ENCODE measurements at regions not wholly inside any gene's neighbourhood (a gene's known extent, or its start where the extent isn't known, plus 50 kb on each side); places are given as distances from the start of the nearest gene placed in this dataset.

DNA sequence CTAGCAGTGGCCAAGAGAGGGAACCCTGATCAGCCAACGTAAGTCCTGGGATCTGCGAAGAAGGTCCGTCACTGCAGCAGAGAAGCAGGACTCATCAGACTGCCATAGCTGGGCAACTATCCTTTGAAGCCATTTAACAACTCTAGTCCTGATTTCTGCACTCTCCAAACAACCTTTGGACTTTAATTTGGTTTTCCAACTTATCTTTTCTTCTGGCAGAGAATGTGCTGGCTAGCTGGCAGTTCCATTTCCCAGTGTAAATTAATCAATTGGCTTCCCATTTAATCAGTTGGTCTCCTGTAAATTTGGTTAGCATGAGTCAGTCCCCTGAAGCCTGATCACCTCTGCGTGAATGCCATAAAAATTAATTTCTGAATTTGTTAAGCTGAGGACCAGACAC, 153.7 kb upstream of the GPR101 start:
- H3K9me3 ChIP-seq (ENCODE audit: control insufficient read depth, low read length) = peaks cover 8% of the 10 kb centered on the region
- H3K36me3 ChIP-seq (ENCODE audit: control insufficient read depth in 1 of 2, insufficient read depth in 2 of 2, low read depth in 1 of 2, low read length in 2 of 2) = no peaks in the 10 kb centered on the region
- H3K4ac ChIP-seq (ENCODE audit: low read depth in 1 of 2, low read length in 2 of 2) = no peak overlapping the region
- H2AK5ac ChIP-seq (ENCODE audit: low read length, severe bottlenecking) = no peak overlapping the region
- H4K91ac ChIP-seq (ENCODE audit: low read length) = no peak overlapping the region
- no peak for DNase-seq
- H2BK5ac ChIP-seq (ENCODE audit: low read depth, low read length, poor library complexity, severe bottlenecking) = no peak overlapping the region
- no peak overlapping the region for H3K9ac ChIP-seq (ENCODE audit: low read length)
- H3K4me1 ChIP-seq (ENCODE audit: control insufficient read depth, insufficient read depth, low read depth, low read length) = no peaks in the 10 kb centered on the region
- no peak overlapping the region for H3K27ac ChIP-seq (ENCODE audit: low read length, poor library complexity, severe bottlenecking)
- no peak overlapping the region for H3K23ac ChIP-seq (ENCODE audit: low read length in 2 of 2)
- no peak overlapping the region for H2BK120ac ChIP-seq (ENCODE audit: low read depth, low read length)
- H2BK12ac ChIP-seq (ENCODE audit: low read length in 2 of 2) = no peak overlapping the region
- no peaks in the 10 kb centered on the region for H3K79me1 ChIP-seq (replicated peaks; ENCODE audit: low read length, poor library complexity, severe bottlenecking)
- no peak overlapping the region for H3K4me2 ChIP-seq (ENCODE audit: low read length, poor library complexity, severe bottlenecking)
- WGBS = 63% methylated on average over 4 of the region's 4 CpGs
- H3K27me3 ChIP-seq (ENCODE audit: control insufficient read depth in 1 of 2, insufficient read depth in 1 of 2, low read length in 2 of 2) = peaks cover 0 to 9% of the 10 kb centered on the region in 2 experiments
- H4K8ac ChIP-seq (ENCODE audit: low read length) = no peak overlapping the region
- H3K18ac ChIP-seq (ENCODE audit: low read depth in 1 of 2, low read length in 2 of 2) = no peak overlapping the region
- H2BK15ac ChIP-seq (ENCODE audit: low read depth, poor library complexity, severe bottlenecking) = no peak overlapping the region
- H3K14ac ChIP-seq (ENCODE audit: low read length in 2 of 2) = no peak overlapping the region
- H3K4me3 ChIP-seq (ENCODE audit: insufficient read depth in 1 of 2, low read depth in 1 of 2, low read length in 2 of 2) = no peak overlapping the region
- H2AFZ ChIP-seq (ENCODE audit: low read depth, low read length) = no peak overlapping the region

DNA sequence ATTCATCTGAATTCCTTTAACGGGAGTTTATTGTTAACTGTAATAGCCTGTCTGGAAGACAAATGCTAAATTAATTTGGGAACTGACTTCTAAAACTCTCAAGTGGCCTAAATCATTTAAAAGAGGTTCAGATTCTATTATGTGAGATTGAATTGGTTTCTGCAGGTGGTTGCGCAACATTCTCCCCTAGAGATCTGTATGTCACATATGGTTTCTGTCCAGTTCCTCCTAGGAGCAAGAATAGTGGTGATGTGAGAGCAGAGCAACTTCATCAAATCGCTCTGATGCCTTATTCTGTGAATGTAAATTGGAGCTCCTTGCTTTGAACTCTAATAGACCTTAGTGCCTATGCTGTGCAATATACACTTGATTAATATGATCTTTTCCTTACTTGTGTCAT, 144.6 kb upstream of the GPR101 start:
- H3K4ac ChIP-seq (ENCODE audit: low read depth in 1 of 2, low read length in 2 of 2) = no peak overlapping the region
- H3K27me3 ChIP-seq (ENCODE audit: control insufficient read depth in 1 of 2, insufficient read depth in 1 of 2, low read length in 2 of 2) = peaks cover 0 to 6% of the 10 kb centered on the region in 2 experiments
- H2BK15ac ChIP-seq (ENCODE audit: low read depth, poor library complexity, severe bottlenecking) = no peak overlapping the region
- no peak overlapping the region for H2BK12ac ChIP-seq (ENCODE audit: low read length in 2 of 2)
- H3K23ac ChIP-seq (ENCODE audit: low read length in 2 of 2) = no peak overlapping the region
- H3K4me1 ChIP-seq (ENCODE audit: control insufficient read depth, insufficient read depth, low read depth, low read length) = no peaks in the 10 kb centered on the region
- no peaks in the 10 kb centered on the region for H3K9me3 ChIP-seq (ENCODE audit: control insufficient read depth, low read length)
- no peak overlapping the region for H2BK120ac ChIP-seq (ENCODE audit: low read depth, low read length)
- no peak overlapping the region for H3K4me2 ChIP-seq (ENCODE audit: low read length, poor library complexity, severe bottlenecking)
- no peaks in the 10 kb centered on the region for H3K79me1 ChIP-seq (replicated peaks; ENCODE audit: low read length, poor library complexity, severe bottlenecking)
- no peaks in the 10 kb centered on the region for H3K36me3 ChIP-seq (ENCODE audit: control insufficient read depth in 1 of 2, insufficient read depth in 2 of 2, low read depth in 1 of 2, low read length in 2 of 2)
- DNase-seq = no peak
- no peak overlapping the region for H2AFZ ChIP-seq (ENCODE audit: low read depth, low read length)
- H3K18ac ChIP-seq (ENCODE audit: low read depth in 1 of 2, low read length in 2 of 2) = no peak overlapping the region
- no peak overlapping the region for H3K27ac ChIP-seq (ENCODE audit: low read length, poor library complexity, severe bottlenecking)
- no peak overlapping the region for H4K8ac ChIP-seq (ENCODE audit: low read length)
- no peak overlapping the region for H3K9ac ChIP-seq (ENCODE audit: low read length)
- H3K14ac ChIP-seq (ENCODE audit: low read length in 2 of 2) = no peak overlapping the region
- no peak overlapping the region for H2BK5ac ChIP-seq (ENCODE audit: low read depth, low read length, poor library complexity, severe bottlenecking)
- no peak overlapping the region for H2AK5ac ChIP-seq (ENCODE audit: low read length, severe bottlenecking)
- H3K4me3 ChIP-seq (ENCODE audit: insufficient read depth in 1 of 2, low read depth in 1 of 2, low read length in 2 of 2) = no peak overlapping the region
- 0% methylated on average over 1 of the region's 3 CpGs for WGBS
- H4K91ac ChIP-seq (ENCODE audit: low read length) = no peak overlapping the region

DNA sequence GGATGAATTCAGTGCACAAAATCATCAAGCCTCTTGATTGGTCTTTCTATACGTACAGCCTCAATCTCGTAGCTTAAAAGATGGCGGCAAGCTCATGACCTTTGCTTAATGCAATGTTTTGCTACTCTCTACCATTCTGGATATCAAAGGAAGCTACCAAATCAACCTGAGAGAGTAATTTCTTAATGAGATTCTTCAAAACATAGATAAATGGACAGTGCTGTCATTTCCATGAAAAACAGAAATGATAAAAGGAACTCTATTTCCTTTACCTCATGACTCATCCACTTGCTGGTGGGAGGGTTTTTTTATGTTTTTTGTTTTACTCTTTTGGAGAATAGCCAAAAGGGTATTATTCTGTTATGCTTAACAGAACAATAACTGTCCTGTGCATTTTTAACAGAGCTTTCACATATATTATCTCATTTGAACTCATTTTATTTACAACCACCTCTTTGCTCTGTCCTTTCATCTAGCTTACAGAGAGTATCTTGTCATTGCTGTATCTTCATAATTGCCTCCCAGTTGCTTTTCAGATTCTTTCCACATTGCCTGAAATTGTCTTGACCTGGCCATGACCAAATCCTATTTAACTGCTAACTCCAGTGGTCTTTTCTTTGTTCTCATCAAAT, 138.6 kb upstream of the GPR101 start:
- Histone ChIP-seq H3K4me1 (ENCODE audit: control insufficient read depth, insufficient read depth, low read depth, low read length) (no peaks in the 10 kb centered on the region), H3K79me1 (replicated peaks; ENCODE audit: low read length, poor library complexity, severe bottlenecking) (no peaks in the 10 kb centered on the region), H3K4ac (ENCODE audit: low read depth in 1 of 2, low read length in 2 of 2) (no peak overlapping the region), H3K23ac (ENCODE audit: low read length in 2 of 2) (no peak overlapping the region), H3K27me3 (ENCODE audit: control insufficient read depth in 1 of 2, insufficient read depth in 1 of 2, low read length in 2 of 2) (no peaks in the 10 kb centered on the region), H2AK5ac (ENCODE audit: low read length, severe bottlenecking) (no peak overlapping the region), H3K4me2 (ENCODE audit: low read length, poor library complexity, severe bottlenecking) (no peak overlapping the region), H3K36me3 (ENCODE audit: control insufficient read depth in 1 of 2, insufficient read depth in 2 of 2, low read depth in 1 of 2, low read length in 2 of 2) (no peaks in the 10 kb centered on the region), H3K14ac (ENCODE audit: low read length in 2 of 2) (no peak overlapping the region), H3K4me3 (ENCODE audit: insufficient read depth in 1 of 2, low read depth in 1 of 2, low read length in 2 of 2) (no peak overlapping the region), H3K9ac (ENCODE audit: low read length) (no peak overlapping the region), H2BK12ac (ENCODE audit: low read length in 2 of 2) (no peak overlapping the region), H3K27ac (ENCODE audit: low read length, poor library complexity, severe bottlenecking) (no peak overlapping the region), H2BK15ac (ENCODE audit: low read depth, poor library complexity, severe bottlenecking) (no peak overlapping the region), H3K9me3 (ENCODE audit: control insufficient read depth, low read length) (no peaks in the 10 kb centered on the region), H3K18ac (ENCODE audit: low read depth in 1 of 2, low read length in 2 of 2) (no peak overlapping the region), H2BK120ac (ENCODE audit: low read depth, low read length) (no peak overlapping the region), H2BK5ac (ENCODE audit: low read depth, low read length, poor library complexity, severe bottlenecking) (no peak overlapping the region), H4K8ac (ENCODE audit: low read length) (no peak overlapping the region), H2AFZ (ENCODE audit: low read depth, low read length) (no peak overlapping the region), H4K91ac (ENCODE audit: low read length) (no peak overlapping the region)
- DNase-seq = no peak
- WGBS = 93% methylated on average over 3 of the region's 3 CpGs

DNA sequence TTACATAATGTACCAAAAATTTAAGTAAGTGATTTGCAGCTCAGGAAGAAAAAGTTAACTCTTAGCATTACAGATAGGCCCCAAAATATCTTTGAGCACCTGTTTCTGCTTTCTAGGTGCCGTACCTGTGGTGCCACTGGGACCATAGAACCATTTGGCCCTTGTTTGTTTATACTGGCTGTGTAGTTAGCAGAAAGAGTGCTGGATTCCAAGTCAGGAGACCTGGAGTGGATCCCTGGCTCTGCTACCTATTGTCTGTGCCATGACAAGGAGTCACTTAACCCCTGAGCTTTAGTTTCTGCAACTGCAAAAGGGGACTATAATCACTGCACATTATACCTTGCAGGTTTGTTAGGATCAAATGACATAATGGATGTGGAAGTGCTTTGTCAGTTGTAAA, 137.8 kb upstream of the GPR101 start:
- Histone ChIP-seq H2BK5ac (ENCODE audit: low read depth, low read length, poor library complexity, severe bottlenecking) (no peak overlapping the region), H2BK15ac (ENCODE audit: low read depth, poor library complexity, severe bottlenecking) (no peak overlapping the region), H3K4me2 (ENCODE audit: low read length, poor library complexity, severe bottlenecking) (no peak overlapping the region), H3K23ac (ENCODE audit: low read length in 2 of 2) (no peak overlapping the region), H4K91ac (ENCODE audit: low read length) (no peak overlapping the region), H3K4me3 (ENCODE audit: insufficient read depth in 1 of 2, low read depth in 1 of 2, low read length in 2 of 2) (no peak overlapping the region), H2AK5ac (ENCODE audit: low read length, severe bottlenecking) (no peak overlapping the region), H3K14ac (ENCODE audit: low read length in 2 of 2) (no peak overlapping the region), H2AFZ (ENCODE audit: low read depth, low read length) (no peak overlapping the region), H4K8ac (ENCODE audit: low read length) (no peak overlapping the region), H3K4ac (ENCODE audit: low read depth in 1 of 2, low read length in 2 of 2) (no peak overlapping the region), H3K36me3 (ENCODE audit: control insufficient read depth in 1 of 2, insufficient read depth in 2 of 2, low read depth in 1 of 2, low read length in 2 of 2) (no peaks in the 10 kb centered on the region), H3K79me1 (replicated peaks; ENCODE audit: low read length, poor library complexity, severe bottlenecking) (no peaks in the 10 kb centered on the region), H3K27ac (ENCODE audit: low read length, poor library complexity, severe bottlenecking) (no peak overlapping the region), H2BK120ac (ENCODE audit: low read depth, low read length) (no peak overlapping the region), H3K9me3 (ENCODE audit: control insufficient read depth, low read length) (no peaks in the 10 kb centered on the region), H2BK12ac (ENCODE audit: low read length in 2 of 2) (no peak overlapping the region), H3K27me3 (ENCODE audit: control insufficient read depth in 1 of 2, insufficient read depth in 1 of 2, low read length in 2 of 2) (no peaks in the 10 kb centered on the region), H3K4me1 (ENCODE audit: control insufficient read depth, insufficient read depth, low read depth, low read length) (no peaks in the 10 kb centered on the region), H3K18ac (ENCODE audit: low read depth in 1 of 2, low read length in 2 of 2) (no peak overlapping the region), H3K9ac (ENCODE audit: low read length) (no peak overlapping the region)
- 33% methylated on average over 1 of the region's 1 CpG for WGBS
- no peak for DNase-seq
